GM19468 (cell line): ENCODE measurements at regions not wholly inside any gene's neighbourhood (a gene's known extent, or its start where the extent isn't known, plus 50 kb on each side); places are given as distances from the start of the nearest gene placed in this dataset.

Source experiments
- ATAC-seq: cut with Tn5 transposase; IDR thresholded peaks from one replicate; pipeline ENCODE4 v1.9.1; 2021; ENCODE audit warnings: mild to moderate bottlenecking, moderate library complexity, moderate number of reproducible peaks; ENCODE audit not compliant: unreplicated experiment; ENCODE audit errors: extremely low read depth

DNA sequence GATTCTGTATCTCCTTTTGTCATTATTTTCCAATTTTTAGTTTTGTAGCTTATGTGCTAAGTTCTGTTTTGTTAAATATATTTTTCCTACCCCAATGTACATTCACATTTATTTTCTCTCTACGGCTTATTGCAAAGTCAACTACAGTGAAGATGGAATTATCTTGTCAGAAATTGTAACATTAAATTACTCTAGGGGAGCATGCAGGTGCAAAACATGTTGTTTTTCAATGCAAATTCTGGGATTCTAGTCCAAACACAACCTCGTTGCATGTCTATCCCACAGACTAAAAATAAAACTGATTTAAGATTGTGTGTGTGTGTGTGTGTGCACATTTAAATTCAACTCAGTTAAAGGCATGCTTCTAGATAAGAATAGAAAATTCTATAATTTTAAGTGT, 529.1 kb upstream of the POM121L12 start:
- no peak for ATAC-seq

GRCh38 chr7:52504561-52504960, 530.9 kb upstream of the POM121L12 start:
- ATAC-seq: no peak

GRCh38 chr7:52502281-52502680, 533.2 kb upstream of the POM121L12 start:
- no peak for ATAC-seq

GRCh38 chr7:52501696-52502095, 533.7 kb upstream of the POM121L12 start:
- no peak for ATAC-seq

- ATAC-seq: no peak
These were observed 534.6 kb upstream of the POM121L12 start for GRCh38 chr7:52500841-52501240.

- ATAC-seq: no peak
These were observed 537.1 kb upstream of the POM121L12 start for GRCh38 chr7:52498366-52498765.

- ATAC-seq: no peak
These were observed 549.2 kb upstream of the POM121L12 start for GRCh38 chr7:52486267-52486666.

- ATAC-seq: no peak
These were observed 553.4 kb upstream of the POM121L12 start for GRCh38 chr7:52482076-52482475.

DNA sequence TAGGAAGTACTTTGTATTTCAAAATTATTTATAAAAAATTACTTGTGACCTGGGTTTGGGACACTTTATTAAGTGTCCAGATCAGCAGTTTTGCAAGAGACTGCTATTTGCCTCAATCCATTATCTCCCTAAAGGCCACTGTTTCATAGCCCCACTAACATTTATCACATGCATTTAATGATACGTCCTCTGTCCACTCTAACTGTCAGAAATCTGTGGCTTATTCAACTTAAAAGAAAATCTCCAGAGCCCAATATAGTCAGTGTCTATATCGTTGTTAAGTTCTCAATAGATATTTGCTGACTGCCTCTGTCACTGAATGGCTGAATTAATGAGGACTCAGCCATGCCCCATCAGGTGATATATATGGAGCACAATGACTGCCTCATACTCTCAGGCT, 553.9 kb upstream of the POM121L12 start:
- ATAC-seq: no peak

- no peak for ATAC-seq
These were observed 555.4 kb upstream of the POM121L12 start for GRCh38 chr7:52479990-52480389.

DNA sequence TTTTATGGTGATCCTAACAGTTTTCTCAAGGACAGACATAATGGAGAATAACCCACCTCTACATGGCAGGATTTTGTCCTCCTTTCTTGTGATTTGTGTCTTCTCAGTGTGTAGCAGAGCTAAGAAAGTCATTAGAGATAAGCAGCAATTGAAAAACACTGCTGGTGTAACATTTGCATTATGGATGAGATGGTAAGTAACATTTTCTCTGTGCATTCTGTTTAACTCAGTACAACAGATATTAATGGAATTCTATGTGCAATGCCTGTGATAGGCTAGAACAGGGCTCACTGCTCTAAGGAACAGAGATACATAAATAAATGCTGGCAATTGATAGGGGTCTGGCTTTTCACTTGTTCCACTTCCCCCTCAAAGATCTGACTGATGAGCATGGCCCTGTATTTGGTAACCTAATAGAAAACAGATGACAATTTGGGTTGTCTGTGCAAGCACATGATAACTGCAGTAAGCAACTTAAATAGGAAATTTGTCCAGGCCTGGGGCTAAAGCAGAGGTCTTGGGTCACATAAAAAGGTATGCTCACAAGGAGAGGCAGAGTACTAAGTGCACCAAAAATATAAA, 560.3 kb upstream of the POM121L12 start:
- no peak for ATAC-seq

DNA sequence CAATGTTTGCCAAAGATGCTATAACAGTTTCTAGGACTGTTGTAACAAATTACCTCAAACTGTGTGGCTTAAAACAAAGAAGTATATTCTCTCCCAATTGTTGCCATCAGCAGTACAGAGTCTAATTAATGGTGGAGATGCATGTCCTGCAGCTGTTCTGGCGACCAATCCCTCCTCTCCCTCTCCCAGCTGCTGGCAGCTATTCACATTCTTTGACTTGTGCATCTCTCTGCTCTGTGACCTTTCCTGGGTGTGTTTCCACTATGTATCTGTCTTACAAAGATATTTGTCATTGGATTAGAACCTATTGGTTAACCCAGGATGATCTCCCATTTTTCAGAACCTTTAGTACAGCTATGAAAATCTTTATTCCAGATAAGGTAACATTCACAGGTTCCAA, 561.7 kb upstream of the POM121L12 start:
- ATAC-seq: no peak

DNA sequence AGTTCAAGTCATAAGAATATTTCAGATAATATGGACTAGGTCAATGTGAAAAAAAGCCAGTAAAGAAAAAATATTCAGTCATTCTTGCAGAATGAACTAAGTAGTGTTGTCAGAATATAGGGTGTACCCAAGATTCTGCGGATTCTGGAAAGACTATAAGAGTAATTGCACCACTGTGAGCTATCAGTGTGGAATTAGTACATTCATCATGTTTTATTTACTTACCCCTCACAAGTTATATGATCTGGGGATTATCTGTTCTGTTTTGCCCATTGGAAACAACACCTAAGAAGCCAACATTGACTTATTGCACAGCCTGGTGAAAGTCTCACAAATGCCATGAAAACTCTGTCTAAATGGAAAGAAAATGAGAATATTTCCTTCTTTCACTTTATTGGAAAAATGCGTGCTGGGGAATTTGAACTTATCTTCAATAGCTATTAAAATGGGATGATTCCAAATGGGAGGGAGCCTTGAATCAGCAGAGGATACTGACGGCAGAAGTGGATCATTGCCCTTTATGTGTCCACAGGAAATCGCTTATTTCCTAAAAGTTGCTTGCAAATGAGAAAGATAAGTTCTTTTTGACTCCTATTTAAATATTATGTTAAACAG, 563.3 kb upstream of the POM121L12 start:
- ATAC-seq: no peak

- no peak for ATAC-seq
These were observed 570.2 kb upstream of the POM121L12 start for GRCh38 chr7:52465216-52465615.

DNA sequence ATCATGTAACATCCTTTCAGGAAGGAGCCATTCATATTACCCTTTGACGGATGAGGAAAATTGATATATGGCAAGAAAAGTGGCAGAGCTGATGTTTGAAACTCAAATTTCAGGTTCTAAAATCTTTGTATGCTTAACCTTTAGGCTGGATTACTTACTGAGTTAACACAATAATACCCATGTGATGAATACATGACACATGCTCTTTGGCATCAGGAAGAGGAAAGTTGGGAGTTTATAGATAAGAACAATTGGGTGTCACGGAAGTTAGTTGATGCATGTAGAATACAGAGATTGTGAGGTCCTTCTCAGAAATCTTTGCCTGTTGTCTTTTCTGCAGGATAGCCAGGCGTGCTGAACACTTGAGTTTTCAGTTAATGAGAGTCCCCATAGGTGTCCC, 572.1 kb upstream of the POM121L12 start:
- no peak for ATAC-seq

- no peak for ATAC-seq
These were observed 573.0 kb upstream of the POM121L12 start for GRCh38 chr7:52462474-52462873.

DNA sequence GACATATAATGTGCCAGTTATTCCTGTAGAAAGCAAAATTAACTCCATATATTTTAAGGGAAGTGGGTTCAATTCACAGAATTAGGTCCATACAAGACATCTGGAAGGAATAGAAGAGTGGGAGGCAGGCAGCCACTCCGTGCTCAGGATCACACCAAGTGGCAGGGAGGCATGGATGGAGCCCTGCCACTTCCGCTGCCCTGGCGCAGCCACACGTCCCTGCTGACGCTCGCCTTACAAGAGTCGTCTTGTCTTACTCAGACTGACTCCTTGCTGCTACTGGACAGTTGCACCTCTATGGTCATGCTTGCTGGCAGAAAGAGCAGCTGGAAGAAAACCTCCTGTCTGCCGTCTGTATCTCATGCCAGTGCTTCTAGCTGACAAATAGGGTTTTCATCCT, 579.9 kb upstream of the POM121L12 start:
- ATAC-seq: no peak

DNA sequence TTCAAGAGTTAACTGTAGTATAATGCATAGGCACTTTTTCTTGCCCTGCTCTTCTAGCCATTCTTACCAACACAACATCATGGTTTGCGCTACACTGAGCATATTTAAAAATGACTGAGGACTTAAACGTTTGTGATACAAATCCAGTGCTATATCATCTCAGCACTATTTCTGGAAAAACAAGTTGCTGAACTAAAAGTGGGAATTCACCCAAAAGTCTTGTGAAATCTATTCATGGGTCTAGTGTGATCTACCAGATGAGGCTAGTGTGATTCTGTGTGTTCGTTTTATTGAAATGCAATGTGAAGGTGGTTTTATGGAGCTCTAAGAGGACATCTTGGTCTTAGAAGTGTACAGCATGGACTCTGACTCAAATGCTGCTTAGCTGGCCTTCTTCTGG, 584.6 kb upstream of the POM121L12 start:
- ATAC-seq: no peak

GRCh38 chr7:52447581-52448180, 587.8 kb upstream of the POM121L12 start:
- ATAC-seq: no peak

DNA sequence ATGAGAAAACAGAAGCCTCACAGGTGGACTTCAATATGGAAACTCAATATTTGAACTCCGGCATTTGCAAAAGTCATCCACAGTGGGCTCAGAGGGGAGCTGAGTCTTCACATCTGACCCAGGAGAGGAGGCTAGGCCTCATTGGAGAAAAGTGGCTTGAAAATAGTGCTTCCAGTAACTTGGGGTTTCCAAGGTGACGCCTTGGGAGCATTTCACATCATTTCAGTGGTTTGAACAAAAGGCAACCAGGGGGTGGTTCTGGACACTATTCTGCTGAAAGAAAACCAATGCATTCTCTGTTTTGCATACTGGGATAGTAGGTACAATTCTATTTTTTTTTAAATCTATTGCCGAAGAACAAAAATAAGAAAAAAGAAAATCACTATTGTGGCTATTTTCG, 599.2 kb upstream of the POM121L12 start:
- no peak for ATAC-seq

GRCh38 chr7:52431082-52431815, 604.2 kb upstream of the POM121L12 start:
- ATAC-seq: no peak
